ENCODE measurements at regions not wholly inside any gene's neighbourhood (a gene's known extent, or its start where the extent isn't known, plus 50 kb on each side); places are given as distances from the start of the nearest gene placed in this dataset.

DNA sequence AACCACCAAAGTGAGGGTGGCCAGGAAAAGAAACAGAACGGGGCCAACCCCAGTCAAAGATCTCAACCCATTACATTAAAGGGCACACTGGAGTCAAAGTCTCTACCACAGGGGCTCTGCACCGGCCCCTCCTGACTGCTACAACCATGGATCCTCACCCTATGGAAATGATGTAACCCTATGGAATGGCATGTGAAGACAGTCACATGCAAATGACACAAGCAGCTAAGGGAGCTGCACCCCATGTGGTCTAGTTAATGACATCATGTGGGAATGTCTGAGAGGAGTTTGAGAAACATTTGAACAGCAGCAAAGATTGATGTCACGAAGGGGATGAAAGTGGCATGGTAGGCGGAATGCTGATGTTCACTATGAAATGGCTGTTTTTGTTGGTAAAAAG is 298.2 kb upstream of the SLCO3A1 start:
- Histone ChIP-seq H2AFZ (ENCODE audit: low read depth, low read length) (no peak overlapping the region), H3K27me3 (ENCODE audit: low read depth, low read length) (peaks cover 9% of the 10 kb centered on the region; the same call in 1 of the 2 replicates), H3K36me3 (replicated peaks; ENCODE audit: low read depth, low read length) (no peaks in the 10 kb centered on the region), H3K9ac (ENCODE audit: low read length) (no peak overlapping the region), H3K79me2 (ENCODE audit: low read length) (no peaks in the 10 kb centered on the region), H3K4me3 (ENCODE audit: low read length) (no peak overlapping the region), H4K20me1 (ENCODE audit: insufficient read depth, low read length) (no peaks in the 10 kb centered on the region), H3K4me1 (ENCODE audit: low read length) (no peaks in the 10 kb centered on the region), H3K9me3 (ENCODE audit: insufficient read depth, low read length) (no peaks in the 10 kb centered on the region), H3K4me2 (ENCODE audit: low read length) (no peak overlapping the region), H3K27ac (ENCODE audit: low read length) (no peak overlapping the region)
- TF ChIP-seq CTCF (IDR thresholded peaks at IDR 0.05; ENCODE audit: low read depth, low read length), result no peak
- TF ChIP-seq EZH2phosphoT487 (IDR thresholded peaks at IDR 0.05; ENCODE audit: low read depth), result no peak

DNA sequence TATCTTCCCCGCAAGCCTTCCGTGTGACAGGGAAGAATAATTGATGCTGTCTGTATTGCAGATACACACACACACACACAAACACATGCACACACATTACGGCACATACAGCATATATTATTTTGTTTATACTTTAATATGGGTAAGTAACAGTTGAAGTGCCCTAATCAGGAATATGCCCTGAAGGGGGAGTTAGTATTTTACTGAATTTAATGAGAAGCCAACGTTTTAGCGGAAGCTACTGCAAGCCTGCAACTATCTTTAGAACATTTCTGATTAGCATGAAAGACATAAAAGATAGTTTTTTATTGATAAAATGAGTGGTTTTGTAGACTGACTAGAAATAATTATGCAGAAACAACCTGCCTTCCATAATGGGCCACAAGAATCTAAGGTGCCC is 296.6 kb upstream of the SLCO3A1 start:
- Histone ChIP-seq H3K9ac (ENCODE audit: low read length) (no peak overlapping the region), H3K9me3 (ENCODE audit: insufficient read depth, low read length) (no peaks in the 10 kb centered on the region), H4K20me1 (ENCODE audit: insufficient read depth, low read length) (no peaks in the 10 kb centered on the region), H3K4me1 (ENCODE audit: low read length) (no peaks in the 10 kb centered on the region), H3K79me2 (ENCODE audit: low read length) (no peaks in the 10 kb centered on the region), H3K4me2 (ENCODE audit: low read length) (no peak overlapping the region), H3K4me3 (ENCODE audit: low read length) (no peak overlapping the region), H2AFZ (ENCODE audit: low read depth, low read length) (no peak overlapping the region), H3K27ac (ENCODE audit: low read length) (no peak overlapping the region), H3K36me3 (replicated peaks; ENCODE audit: low read depth, low read length) (no peaks in the 10 kb centered on the region), H3K27me3 (ENCODE audit: low read depth, low read length) (peaks cover 16% of the 10 kb centered on the region)
- TF ChIP-seq EZH2phosphoT487 (IDR thresholded peaks at IDR 0.05; ENCODE audit: low read depth) (no peak), CTCF (IDR thresholded peaks at IDR 0.05; ENCODE audit: low read depth, low read length) (no peak)

- H3K4me1 ChIP-seq (ENCODE audit: low read length), result no peaks in the 10 kb centered on the region
- peaks cover 29% of the 10 kb centered on the region for H3K27me3 ChIP-seq (ENCODE audit: low read depth, low read length)
- no peaks in the 10 kb centered on the region for H3K9me3 ChIP-seq (ENCODE audit: insufficient read depth, low read length)
- no peaks in the 10 kb centered on the region for H3K79me2 ChIP-seq (ENCODE audit: low read length)
- H3K27ac ChIP-seq (ENCODE audit: low read length), result no peak overlapping the region
- H4K20me1 ChIP-seq (ENCODE audit: insufficient read depth, low read length), result no peaks in the 10 kb centered on the region
- no peak overlapping the region for H3K9ac ChIP-seq (ENCODE audit: low read length)
- TF ChIP-seq CTCF (IDR thresholded peaks at IDR 0.05; ENCODE audit: low read depth, low read length), result no peak
- no peak for TF ChIP-seq EZH2phosphoT487 (IDR thresholded peaks at IDR 0.05; ENCODE audit: low read depth)
- no peaks in the 10 kb centered on the region for H3K36me3 ChIP-seq (replicated peaks; ENCODE audit: low read depth, low read length)
- H3K4me3 ChIP-seq (ENCODE audit: low read length), result no peak overlapping the region
- H3K4me2 ChIP-seq (ENCODE audit: low read length), result no peak overlapping the region
- no peak overlapping the region for H2AFZ ChIP-seq (ENCODE audit: low read depth, low read length)
Observed at GRCh38 chr15:91559066-91559465, 294.4 kb upstream of the SLCO3A1 start.

DNA sequence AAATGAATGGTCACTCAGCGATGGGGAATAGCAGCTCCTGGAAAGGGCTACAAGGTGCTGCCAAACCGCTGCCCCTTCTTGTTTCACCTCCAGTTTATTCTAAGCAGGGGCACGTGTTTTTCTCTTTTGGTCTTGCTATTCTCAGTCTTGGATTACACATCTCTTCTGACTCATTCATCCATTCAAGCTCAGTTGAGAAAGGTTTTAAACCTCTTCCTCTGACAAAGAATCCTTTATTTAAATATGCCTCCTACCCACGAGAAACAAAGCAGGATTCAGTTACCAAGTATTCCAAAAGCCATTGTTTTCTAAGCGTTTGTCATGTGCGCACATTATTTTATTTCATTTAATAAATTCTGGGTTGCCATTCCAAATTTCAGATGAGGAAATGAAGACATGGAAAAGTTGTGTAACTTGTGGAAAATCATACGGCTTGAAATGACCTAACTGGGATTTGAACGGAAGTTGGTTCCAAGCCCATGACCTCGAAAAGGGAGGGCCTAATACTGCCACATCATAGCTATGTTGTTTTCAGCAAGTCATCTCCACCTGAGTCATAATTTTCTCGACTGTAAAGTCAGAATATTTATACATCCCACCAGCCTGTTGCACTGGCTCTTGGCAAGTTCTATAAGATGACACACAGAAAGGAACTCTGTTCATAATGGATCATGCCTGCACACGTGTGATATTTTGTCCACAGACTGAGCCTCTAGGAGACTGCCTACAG is 292.0 kb upstream of the SLCO3A1 start:
- Histone ChIP-seq H3K4me2 (ENCODE audit: low read length) (no peak overlapping the region), H2AFZ (ENCODE audit: low read depth, low read length) (no peak overlapping the region)
- TF ChIP-seq EZH2phosphoT487 (IDR thresholded peaks at IDR 0.05; ENCODE audit: low read depth) (no peak), CTCF (IDR thresholded peaks at IDR 0.05; ENCODE audit: low read depth, low read length) (no peak)

More for the DNA sequence above, 292.0 kb upstream of the SLCO3A1 start:
- Histone ChIP-seq H3K36me3 (replicated peaks; ENCODE audit: low read depth, low read length) (no peaks in the 10 kb centered on the region), H4K20me1 (ENCODE audit: insufficient read depth, low read length) (no peaks in the 10 kb centered on the region), H3K27ac (ENCODE audit: low read length) (no peak overlapping the region), H3K4me3 (ENCODE audit: low read length) (no peak overlapping the region), H3K27me3 (ENCODE audit: low read depth, low read length) (peaks cover 37% of the 10 kb centered on the region), H3K9ac (ENCODE audit: low read length) (no peak overlapping the region), H3K4me1 (ENCODE audit: low read length) (no peaks in the 10 kb centered on the region), H3K9me3 (ENCODE audit: insufficient read depth, low read length) (no peaks in the 10 kb centered on the region), H3K79me2 (ENCODE audit: low read length) (no peaks in the 10 kb centered on the region)

Data from OCI-LY3 (cell line).